GM12864 (cell line): ENCODE measurements at regions not wholly inside any gene's neighbourhood (a gene's known extent, or its start where the extent isn't known, plus 50 kb on each side); places are given as distances from the start of the nearest gene placed in this dataset.

Experiments used
- DNase-seq: peaks from one replicate; pipeline ENCODE4 v3.0.0-alpha.2; 2011; ENCODE audit warnings: low read depth
- H3K4me3 ChIP-seq: 2 replicates; pipeline ENCODE4 v1.5.1; 2011; ENCODE audit warnings: mild to moderate bottlenecking, low read depth, low read length, control low read depth
- CTCF ChIP-seq: IDR thresholded peaks from 2 replicates; pipeline ENCODE4 v1.5.1; 2011; ENCODE audit warnings: low read depth, mild to moderate bottlenecking, moderate library complexity, low read length, control low read depth, inconsistent platforms; ENCODE audit errors: missing control alignments

GRCh38 chr20:40591536-40591935 is 97.5 kb downstream of the MAFB start:
- no peak overlapping the region for H3K4me3 ChIP-seq
- no peak for DNase-seq
- no peak for TF ChIP-seq CTCF

- no peak overlapping the region for H3K4me3 ChIP-seq
- TF ChIP-seq CTCF = no peak
- DNase-seq = no peak
Measured at GRCh38 chr20:40591119-40591518, 97.9 kb downstream of the MAFB start.

- H3K4me3 ChIP-seq = no peak overlapping the region
- TF ChIP-seq CTCF = no peak
- DNase-seq = no peak
Measured at GRCh38 chr20:40589581-40589980, 99.5 kb downstream of the MAFB start.

- TF ChIP-seq CTCF = no peak
- DNase-seq = no peak
- H3K4me3 ChIP-seq = no peak overlapping the region
Measured at GRCh38 chr20:40588891-40589290, 100.1 kb downstream of the MAFB start.

DNA sequence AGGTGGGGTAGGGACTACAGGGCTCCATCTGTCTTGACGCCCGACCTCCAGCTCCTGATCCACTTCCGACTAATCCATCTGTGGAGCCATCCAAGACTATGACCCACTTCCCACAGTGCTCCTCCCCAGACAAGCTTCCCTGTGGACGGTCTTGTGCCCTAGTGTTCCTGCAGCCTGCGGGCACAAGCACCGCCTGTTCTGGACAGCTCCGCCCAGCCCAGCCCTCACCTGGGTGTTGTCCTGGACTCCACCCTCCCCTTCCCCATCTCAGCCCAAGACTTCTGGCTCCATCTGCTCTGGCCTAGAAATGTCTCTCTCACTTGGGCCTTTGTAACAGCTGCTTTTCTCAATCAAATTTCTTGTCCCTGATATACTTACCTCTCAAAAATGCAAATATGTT is 102.0 kb downstream of the MAFB start:
- no peak for TF ChIP-seq CTCF
- DNase-seq = no peak
- no peak overlapping the region for H3K4me3 ChIP-seq

DNA sequence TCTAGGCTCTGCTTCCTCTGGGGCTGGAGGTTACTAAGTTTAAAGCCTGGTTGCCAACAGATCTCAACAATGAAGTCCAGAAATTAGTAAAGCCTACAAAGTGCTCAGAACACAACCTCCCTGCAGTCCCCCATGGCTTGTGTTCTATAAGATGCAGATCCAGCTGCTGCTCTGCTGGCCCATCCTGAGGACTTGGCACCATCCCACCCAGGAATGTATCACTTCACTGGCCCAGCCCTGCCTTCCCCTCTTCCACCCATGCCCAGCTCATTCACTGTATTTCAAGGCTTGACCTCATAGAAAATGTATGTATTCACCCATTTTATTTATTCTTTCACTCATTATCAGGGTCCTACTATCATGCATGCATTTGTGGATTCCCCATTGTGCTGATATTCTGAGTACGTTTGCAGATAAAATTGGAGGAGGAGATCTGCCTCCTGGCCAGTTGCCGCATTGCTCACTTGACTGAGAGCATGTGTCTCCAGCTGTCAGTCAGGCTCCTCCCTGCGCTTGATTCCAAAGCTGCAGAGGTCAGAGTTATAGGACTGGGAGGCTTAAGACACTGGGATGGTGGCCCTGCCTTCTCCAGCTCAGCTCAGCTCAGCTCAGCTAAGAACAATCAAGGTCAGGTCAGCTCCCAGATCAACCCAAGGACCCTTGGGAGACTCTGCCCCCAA is 104.8 kb downstream of the MAFB start:
- no peak for DNase-seq
- no peak for TF ChIP-seq CTCF
- no peak overlapping the region for H3K4me3 ChIP-seq

- DNase-seq = no peak
- no peak overlapping the region for H3K4me3 ChIP-seq
- no peak for TF ChIP-seq CTCF
Measured at GRCh38 chr20:40583636-40584035, 105.4 kb downstream of the MAFB start.
